GM12801 (cell line): ENCODE measurements at regions not wholly inside any gene's neighbourhood (a gene's known extent, or its start where the extent isn't known, plus 50 kb on each side); places are given as distances from the start of the nearest gene placed in this dataset.

Source experiments
- CTCF ChIP-seq: IDR thresholded peaks from one replicate; pipeline ENCODE4 v1.5.1; 2011; ENCODE audit warnings: control low read depth; ENCODE audit not compliant: insufficient read length; ENCODE audit errors: extremely low read depth

GRCh38 chr15:70182858-70183695 lies 85.4 kb upstream of the TLE3 start:
- no peak for TF ChIP-seq CTCF

DNA sequence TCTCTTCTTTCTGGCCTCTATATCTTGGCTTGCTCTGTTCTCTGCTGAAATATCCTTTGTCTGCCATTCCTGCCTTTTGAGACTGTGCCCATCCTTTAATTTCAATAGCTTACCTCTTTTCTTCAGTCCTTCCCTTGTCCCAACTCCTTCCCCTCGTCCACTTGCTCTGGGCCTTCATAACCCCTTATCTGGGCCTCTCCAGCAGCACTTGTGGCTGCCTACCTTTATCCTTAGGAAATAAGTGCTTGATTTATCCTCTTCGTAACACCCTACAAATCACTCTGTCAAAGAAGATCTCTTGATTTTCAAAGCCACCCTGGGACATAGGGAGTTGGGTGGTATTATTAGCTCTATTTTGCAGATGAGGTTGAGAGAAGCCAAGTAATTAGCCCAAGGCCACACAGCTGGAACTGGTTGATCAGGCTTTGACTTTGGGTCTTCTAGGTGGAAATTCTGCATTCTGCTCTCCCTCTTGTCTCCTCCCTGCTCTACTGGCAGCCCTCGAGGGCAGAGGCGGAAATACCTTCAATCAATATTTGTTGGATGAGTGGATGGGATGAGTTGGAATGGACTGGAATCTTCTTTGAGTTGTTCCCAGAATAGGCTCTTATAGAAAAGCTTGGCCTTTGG lies 84.0 kb upstream of the TLE3 start:
- no peak for TF ChIP-seq CTCF

DNA sequence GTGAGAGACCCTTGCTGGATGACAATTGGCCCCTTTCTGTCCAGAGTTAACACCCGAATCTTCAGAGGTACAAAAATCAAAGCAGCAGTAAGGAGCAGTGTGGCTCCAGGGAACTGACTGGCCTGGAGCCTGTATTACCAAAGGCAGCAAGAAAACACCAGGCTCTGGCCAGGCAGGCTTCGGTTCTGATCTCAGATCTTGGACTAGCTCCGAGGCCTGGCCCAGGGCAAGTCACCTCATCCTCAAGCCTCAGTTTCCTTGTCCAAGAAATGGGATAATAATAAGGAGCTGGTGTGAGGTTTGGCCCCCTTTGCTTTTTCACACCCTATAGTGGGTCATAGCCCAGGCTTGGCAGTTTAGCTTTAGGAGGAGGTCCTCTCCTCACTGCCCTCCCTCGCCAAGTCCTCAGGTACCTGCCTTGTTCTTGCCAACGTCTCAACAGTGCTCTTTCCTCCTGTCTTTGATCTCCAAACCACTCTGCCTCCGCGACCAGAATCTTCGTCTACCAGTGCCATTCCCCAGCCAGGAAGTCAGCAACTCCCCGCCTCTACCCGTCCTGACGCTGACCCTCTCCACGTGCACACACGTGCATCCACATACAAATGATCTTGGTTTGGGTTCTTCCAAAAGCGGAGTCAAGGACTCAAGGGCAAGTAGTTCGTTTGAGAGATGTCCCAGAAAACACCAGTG lies 82.6 kb upstream of the TLE3 start:
- no peak for TF ChIP-seq CTCF

- TF ChIP-seq CTCF = no peak
Measured at GRCh38 chr15:70179309-70179892, 81.7 kb upstream of the TLE3 start.

GRCh38 chr15:70178335-70179084 lies 80.8 kb upstream of the TLE3 start:
- no peak for TF ChIP-seq CTCF

GRCh38 chr15:70172566-70173225 lies 75.0 kb upstream of the TLE3 start:
- TF ChIP-seq CTCF = no peak
